Esophagus squamous epithelium (tissue), 5 donors: ENCODE measurements at regions not wholly inside any gene's neighbourhood (a gene's known extent, or its start where the extent isn't known, plus 50 kb on each side); places are given as distances from the start of the nearest gene placed in this dataset.

Source experiments
- DNase-seq: peaks from one replicate; lab custom pipeline; 2025; lab: John Stamatoyannopoulos, UW
- H3K27ac ChIP-seq, 4 donors: fragments of 200-600 bp; sonication (generic); one replicate each; pipeline ENCODE4 v1.5.1; 2016 to 2019; ENCODE audit warnings: mild to moderate bottlenecking in 1 of 4
- H3K27me3 ChIP-seq, 4 donors: fragments of 200-600 bp; sonication (generic); 1 replicate in 3 of 4; 2 replicates in 1 of 4; pipeline versions ENCODE4 v1.5.1 to v1.6.0; 2017 to 2021; ENCODE audit warnings: antibody characterized with exemption in 1 of 4
- H3K36me3 ChIP-seq, 3 donors: fragments of 200-600 bp; sonication (generic); one replicate each; pipeline ENCODE4 v1.5.1; 2016 to 2019
- H3K4me1 ChIP-seq, 3 donors: fragments of 200-600 bp; sonication (generic); one replicate each; pipeline ENCODE4 v1.5.1; 2017 to 2019
- H3K4me3 ChIP-seq, 4 donors: fragments of 200-600 bp; sonication (generic); 1 replicate in 3 of 4; 2 replicates in 1 of 4; pipeline ENCODE4 v1.5.1; 2016 to 2019; ENCODE audit warnings: mild to moderate bottlenecking in 2 of 4, moderate library complexity in 1 of 4
- H3K9me3 ChIP-seq, 3 donors: fragments of 200-600 bp; sonication (generic); one replicate each; pipeline ENCODE4 v1.5.1; 2016 to 2019
- CTCF ChIP-seq, 6 experiments: fragments of 450-650 bp in 4 of 6; fragments of 200-600 bp in 2 of 6; sonication (generic) in 2 of 6; IDR thresholded peaks; one replicate each; pipeline ENCODE4 v1.5.1; 2016 to 2019; ENCODE audit warnings: antibody characterized with exemption in 6 of 6, mild to moderate bottlenecking in 4 of 6, moderate library complexity in 4 of 6
- POLR2A ChIP-seq, 4 donors: fragments of 450-650 bp; IDR thresholded peaks; one replicate each; pipeline ENCODE4 v1.6.1; 2017; ENCODE audit warnings: antibody characterized with exemption in 4 of 4, mild to moderate bottlenecking in 4 of 4, moderate library complexity in 3 of 4
- WGBS, 2 donors: methylation state at CpG; one replicate each; pipeline ENCODE4 v1.1.5; 2018; 5-methylcytosine and 5-hydroxymethylcytosine counted together
- intact Hi-C: fragments of 100-400 bp; cut with DNase I; formaldehyde crosslinking; loops from one replicate; pipeline ENCODE4 v1.15.0; 2022
- donor health status: DM: yes; HTN: yes; CAD: no.

GRCh38 chr2:49600524-49600923, 446.2 kb upstream of the FSHR start:
- Histone ChIP-seq H3K9me3 (no peaks in the 10 kb centered on the region), H3K27ac (no peak overlapping the region), H3K36me3 (no peaks in the 10 kb centered on the region), H3K27me3 (no peaks in the 10 kb centered on the region), H3K4me3 (no peak overlapping the region), H3K4me1 (no peaks in the 10 kb centered on the region)
- WGBS, 2 donors, result 76 to 85% methylated on average over 3 of the region's 3 CpGs
- TF ChIP-seq POLR2A (IDR thresholded peaks at IDR 0.05) (no peak), CTCF (IDR thresholded peaks at IDR 0.05) (no peak)
- intact Hi-C loops, result no loop called here
- DNase-seq, result no peak

GRCh38 chr2:49598231-49598630, 443.9 kb upstream of the FSHR start:
- no peak overlapping the region for H3K4me3 ChIP-seq
- H3K27ac ChIP-seq, result no peak overlapping the region
- DNase-seq, result no peak
- no peaks in the 10 kb centered on the region for H3K9me3 ChIP-seq
- WGBS, 2 donors, result 67 to 75% methylated on average over 1 of the region's 1 CpG
- TF ChIP-seq POLR2A (IDR thresholded peaks at IDR 0.05) (no peak), CTCF (IDR thresholded peaks at IDR 0.05) (no peak)
- intact Hi-C loops, result no loop called here
- no peaks in the 10 kb centered on the region for H3K4me1 ChIP-seq
- no peaks in the 10 kb centered on the region for H3K36me3 ChIP-seq
- H3K27me3 ChIP-seq, result no peaks in the 10 kb centered on the region

- no peak overlapping the region for H3K4me3 ChIP-seq
- intact Hi-C loops, result no loop called here
- no peaks in the 10 kb centered on the region for H3K4me1 ChIP-seq
- no peak overlapping the region for H3K27ac ChIP-seq
- no peaks in the 10 kb centered on the region for H3K36me3 ChIP-seq
- 75 to 85% methylated on average over 3 of the region's 3 CpGs for WGBS, 2 donors
- no peaks in the 10 kb centered on the region for H3K9me3 ChIP-seq
- no peak for DNase-seq
- H3K27me3 ChIP-seq, result no peaks in the 10 kb centered on the region
- TF ChIP-seq CTCF (IDR thresholded peaks at IDR 0.05), result no peak
- no peak for TF ChIP-seq POLR2A (IDR thresholded peaks at IDR 0.05)
Measured at GRCh38 chr2:49585921-49586320, 431.6 kb upstream of the FSHR start.

GRCh38 chr2:49582946-49583345, 428.6 kb upstream of the FSHR start:
- DNase-seq, result no peak

GRCh38 chr2:49577041-49577440, 422.7 kb upstream of the FSHR start:
- TF ChIP-seq POLR2A (IDR thresholded peaks at IDR 0.05) (no peak), CTCF (IDR thresholded peaks at IDR 0.05) (no peak)
- H3K9me3 ChIP-seq, result no peaks in the 10 kb centered on the region
- no peaks in the 10 kb centered on the region for H3K4me1 ChIP-seq
- no peak for DNase-seq
- no peaks in the 10 kb centered on the region for H3K27me3 ChIP-seq
- no peak overlapping the region for H3K4me3 ChIP-seq
- intact Hi-C loops, result no loop called here
- WGBS, 2 donors, result 7 to 27% methylated on average over 1 of the region's 1 CpG
- no peak overlapping the region for H3K27ac ChIP-seq
- no peaks in the 10 kb centered on the region for H3K36me3 ChIP-seq

More at GRCh38 chr2:49582946-49583345, 428.6 kb upstream of the FSHR start:
- no peak overlapping the region for H3K27ac ChIP-seq
- H3K4me1 ChIP-seq, result no peaks in the 10 kb centered on the region
- TF ChIP-seq POLR2A (IDR thresholded peaks at IDR 0.05) (no peak), CTCF (IDR thresholded peaks at IDR 0.05) (no peak)
- no peaks in the 10 kb centered on the region for H3K9me3 ChIP-seq
- 38 to 49% methylated on average over 5 of the region's 5 CpGs for WGBS, 2 donors
- intact Hi-C loops, result no loop called here
- H3K36me3 ChIP-seq, result no peaks in the 10 kb centered on the region
- H3K4me3 ChIP-seq, result no peak overlapping the region
- H3K27me3 ChIP-seq, result no peaks in the 10 kb centered on the region
